ENCODE measurements at regions not wholly inside any gene's neighbourhood (a gene's known extent, or its start where the extent isn't known, plus 50 kb on each side); places are given as distances from the start of the nearest gene placed in this dataset.

GRCh38 chr4:106869551-106869950 lies 166.6 kb downstream of the DKK2 start:
- intact Hi-C loops (cut with DNase I): no loop called here
- DNase-seq: no peak

- intact Hi-C loops (cut with DNase I): no loop called here
- DNase-seq: no peak
Observed at GRCh38 chr4:106868381-106869035, 167.6 kb downstream of the DKK2 start.

- intact Hi-C loops (cut with DNase I): no loop called here
- DNase-seq: no peak
Observed at GRCh38 chr4:106864231-106864630, 171.9 kb downstream of the DKK2 start.

GRCh38 chr4:106854569-106855351 lies 181.4 kb downstream of the DKK2 start:
- intact Hi-C loops (cut with DNase I): no loop called here
- no peak for DNase-seq

GRCh38 chr4:106852426-106852825 lies 183.7 kb downstream of the DKK2 start:
- intact Hi-C loops (cut with DNase I): no loop called here
- DNase-seq: no peak

- intact Hi-C loops (cut with DNase I): no loop called here
Observed at GRCh38 chr4:106851726-106852125, 184.4 kb downstream of the DKK2 start.

GRCh38 chr4:106850691-106851090 lies 185.4 kb downstream of the DKK2 start:
- intact Hi-C loops (cut with DNase I): no loop called here
- no peak for DNase-seq

More at GRCh38 chr4:106851726-106852125, 184.4 kb downstream of the DKK2 start:
- no peak for DNase-seq

- no peak for DNase-seq
- intact Hi-C loops (cut with DNase I): no loop called here
Observed at GRCh38 chr4:106835919-106836318, 200.2 kb downstream of the DKK2 start.

GRCh38 chr4:106830879-106831278 lies 205.2 kb downstream of the DKK2 start:
- intact Hi-C loops (cut with DNase I): no loop called here

GRCh38 chr4:106818764-106819163 lies 217.3 kb downstream of the DKK2 start:
- no peak for DNase-seq
- intact Hi-C loops (cut with DNase I): no loop called here

More at GRCh38 chr4:106830879-106831278, 205.2 kb downstream of the DKK2 start:
- DNase-seq: no peak

- intact Hi-C loops (cut with DNase I): no loop called here
- DNase-seq: no peak
Observed at GRCh38 chr4:106816496-106816895, 219.6 kb downstream of the DKK2 start.

- intact Hi-C loops (cut with DNase I): no loop called here
- no peak for DNase-seq
Observed at GRCh38 chr4:106810122-106810521, 226.0 kb downstream of the DKK2 start.

- intact Hi-C loops (cut with DNase I): no loop called here
- no peak for DNase-seq
Observed at GRCh38 chr4:106809076-106809475, 227.0 kb downstream of the DKK2 start.

- DNase-seq: no peak
- intact Hi-C loops (cut with DNase I): no loop called here
Observed at GRCh38 chr4:106806158-106806797, 229.8 kb downstream of the DKK2 start.

- intact Hi-C loops (cut with DNase I): no loop called here
- no peak for DNase-seq
Observed at GRCh38 chr4:106803083-106803482, 233.0 kb downstream of the DKK2 start.

- DNase-seq: no peak
- intact Hi-C loops (cut with DNase I): no loop called here
Observed at GRCh38 chr4:106801386-106801785, 234.7 kb downstream of the DKK2 start.

GRCh38 chr4:106796876-106797275 lies 239.2 kb downstream of the DKK2 start:
- DNase-seq: no peak
- intact Hi-C loops (cut with DNase I): no loop called here

GRCh38 chr4:106795326-106795725 lies 240.8 kb downstream of the DKK2 start:
- intact Hi-C loops (cut with DNase I): no loop called here
- no peak for DNase-seq

- DNase-seq: no peak
- intact Hi-C loops (cut with DNase I): no loop called here
Observed at GRCh38 chr4:106793933-106794332, 242.2 kb downstream of the DKK2 start.

- DNase-seq: no peak
- intact Hi-C loops (cut with DNase I): no loop called here
Observed at GRCh38 chr4:106775636-106776035, 260.5 kb downstream of the DKK2 start.
